ENCODE measurements at regions not wholly inside any gene's neighbourhood (a gene's known extent, or its start where the extent isn't known, plus 50 kb on each side); places are given as distances from the start of the nearest gene placed in this dataset.

- H3K27me3 Mint-ChIP-seq (ENCODE audit: insufficient read depth): peaks cover 19% of the 10 kb centered on the region
- H3K36me3 Mint-ChIP-seq (ENCODE audit: low read depth): no peaks in the 10 kb centered on the region
- H3K27ac Mint-ChIP-seq: no peak overlapping the region
- WGBS, 2 experiments (ENCODE audit: insufficient coverage in 1 of 2, insufficient read length in 1 of 2): 95% methylated on average over 2 to 4 of the region's 5 CpGs
- H3K4me1 ChIP-seq (ENCODE audit: control insufficient read depth, insufficient read depth, low read length): peaks cover 8% of the 10 kb centered on the region
- TF ChIP-seq, protein P1, sequence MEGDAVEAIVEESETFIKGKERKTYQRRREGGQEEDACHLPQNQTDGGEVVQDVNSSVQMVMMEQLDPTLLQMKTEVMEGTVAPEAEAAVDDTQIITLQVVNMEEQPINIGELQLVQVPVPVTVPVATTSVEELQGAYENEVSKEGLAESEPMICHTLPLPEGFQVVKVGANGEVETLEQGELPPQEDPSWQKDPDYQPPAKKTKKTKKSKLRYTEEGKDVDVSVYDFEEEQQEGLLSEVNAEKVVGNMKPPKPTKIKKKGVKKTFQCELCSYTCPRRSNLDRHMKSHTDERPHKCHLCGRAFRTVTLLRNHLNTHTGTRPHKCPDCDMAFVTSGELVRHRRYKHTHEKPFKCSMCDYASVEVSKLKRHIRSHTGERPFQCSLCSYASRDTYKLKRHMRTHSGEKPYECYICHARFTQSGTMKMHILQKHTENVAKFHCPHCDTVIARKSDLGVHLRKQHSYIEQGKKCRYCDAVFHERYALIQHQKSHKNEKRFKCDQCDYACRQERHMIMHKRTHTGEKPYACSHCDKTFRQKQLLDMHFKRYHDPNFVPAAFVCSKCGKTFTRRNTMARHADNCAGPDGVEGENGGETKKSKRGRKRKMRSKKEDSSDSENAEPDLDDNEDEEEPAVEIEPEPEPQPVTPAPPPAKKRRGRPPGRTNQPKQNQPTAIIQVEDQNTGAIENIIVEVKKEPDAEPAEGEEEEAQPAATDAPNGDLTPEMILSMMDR (conservative IDR thresholded peaks at IDR 0.05): no peak
- no peaks in the 10 kb centered on the region for H3K36me3 ChIP-seq (ENCODE audit: control insufficient read depth, insufficient read depth, low read length)
- no peak for DNase-seq
- H3K4me3 Mint-ChIP-seq: no peak overlapping the region
- peaks cover 10% of the 10 kb centered on the region for H3K9me3 Mint-ChIP-seq
- H3K9me3 ChIP-seq (ENCODE audit: control insufficient read depth, low read length): peaks cover 6% of the 10 kb centered on the region
- H3K9ac ChIP-seq (ENCODE audit: extremely low read depth, low read length, poor library complexity, severe bottlenecking): no peak overlapping the region
- H3K4me1 Mint-ChIP-seq: peaks cover 33% of the 10 kb centered on the region
- no peak overlapping the region for H3K4me3 ChIP-seq (ENCODE audit: low read length)
- H3K27ac ChIP-seq (ENCODE audit: low read depth, low read length): no peak overlapping the region
- H3K27me3 ChIP-seq (ENCODE audit: control insufficient read depth, insufficient read depth, low read length, poor library complexity, severe bottlenecking): no peaks in the 10 kb centered on the region
Measured at GRCh38 chr10:112896722-112897121, 53.3 kb upstream of the TCF7L2 start.

- peak overlapping the region; percentile 45 for H3K4me3 Mint-ChIP-seq
- H3K27ac Mint-ChIP-seq: peak overlapping the region; percentile 97
- H3K27me3 Mint-ChIP-seq (ENCODE audit: insufficient read depth): peaks cover 33% of the 10 kb centered on the region
- H3K9me3 Mint-ChIP-seq: peaks cover 5% of the 10 kb centered on the region
- peaks cover 7% of the 10 kb centered on the region for H3K4me1 ChIP-seq (ENCODE audit: control insufficient read depth, insufficient read depth, low read length)
- peak; percentile 99 for DNase-seq
- peaks cover 6% of the 10 kb centered on the region for H3K9me3 ChIP-seq (ENCODE audit: control insufficient read depth, low read length)
- TF ChIP-seq, protein P1 (conservative IDR thresholded peaks at IDR 0.05): no peak
- peak overlapping the region; percentile 57 for H3K4me3 ChIP-seq (ENCODE audit: low read length)
- no peak overlapping the region for H3K27ac ChIP-seq (ENCODE audit: low read depth, low read length)
- H3K27me3 ChIP-seq (ENCODE audit: control insufficient read depth, insufficient read depth, low read length, poor library complexity, severe bottlenecking): no peaks in the 10 kb centered on the region
- H3K9ac ChIP-seq (ENCODE audit: extremely low read depth, low read length, poor library complexity, severe bottlenecking): peak overlapping the region; percentile 15
- peaks cover 34% of the 10 kb centered on the region for H3K4me1 Mint-ChIP-seq
- 3 to 9% methylated on average over 8 to 24 of the region's 24 CpGs for WGBS, 2 experiments (ENCODE audit: insufficient coverage in 1 of 2, insufficient read length in 1 of 2)
- H3K36me3 Mint-ChIP-seq (ENCODE audit: low read depth): no peaks in the 10 kb centered on the region
- H3K36me3 ChIP-seq (ENCODE audit: control insufficient read depth, insufficient read depth, low read length): no peaks in the 10 kb centered on the region
Measured at GRCh38 chr10:112898540-112899390, 51.3 kb upstream of the TCF7L2 start.

DNA sequence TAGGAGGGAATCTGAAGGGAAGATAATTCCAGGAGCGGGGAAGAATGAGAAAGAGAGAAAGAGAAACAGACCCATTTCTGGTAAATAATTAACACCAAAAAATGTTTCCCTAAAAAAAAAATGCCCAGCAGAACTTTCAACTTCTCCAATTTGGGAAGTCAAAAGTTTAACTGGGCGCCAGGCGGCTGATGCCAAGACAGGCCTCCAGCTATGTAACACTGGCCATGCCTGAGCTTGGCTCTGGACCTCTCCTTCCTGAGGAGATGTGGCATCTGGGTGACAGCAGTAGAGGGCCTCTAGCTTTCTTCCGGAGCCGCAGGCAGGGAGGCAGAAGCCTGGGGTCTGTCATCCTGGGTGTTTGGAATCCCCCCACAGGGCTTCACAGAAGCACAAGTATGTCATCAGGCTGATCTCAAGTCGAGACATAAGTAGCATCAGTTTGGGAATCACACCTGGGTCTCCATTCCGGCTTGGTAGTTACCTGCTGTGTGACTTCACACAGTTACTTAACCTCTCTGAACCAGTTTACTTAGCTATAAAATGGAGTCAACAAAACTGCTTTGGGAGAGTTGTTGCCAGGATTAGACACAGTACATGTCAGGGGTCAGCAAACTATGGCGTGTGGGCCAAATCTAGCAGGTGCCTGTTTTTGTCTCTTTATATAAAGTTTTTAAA is 50.5 kb upstream of the TCF7L2 start:
- H3K36me3 ChIP-seq (ENCODE audit: control insufficient read depth, insufficient read depth, low read length): no peaks in the 10 kb centered on the region
- H3K9me3 ChIP-seq (ENCODE audit: control insufficient read depth, low read length): peaks cover 6% of the 10 kb centered on the region
- peak overlapping the region; percentile 45 for H3K4me3 Mint-ChIP-seq
- peaks cover 33% of the 10 kb centered on the region for H3K27me3 Mint-ChIP-seq (ENCODE audit: insufficient read depth)
- H3K4me1 Mint-ChIP-seq: peaks cover 34% of the 10 kb centered on the region
- no peaks in the 10 kb centered on the region for H3K27me3 ChIP-seq (ENCODE audit: control insufficient read depth, insufficient read depth, low read length, poor library complexity, severe bottlenecking)
- H3K27ac Mint-ChIP-seq: peak overlapping the region; percentile 97
- H3K36me3 Mint-ChIP-seq (ENCODE audit: low read depth): no peaks in the 10 kb centered on the region
- peak overlapping the region; percentile 50 for H3K4me3 ChIP-seq (ENCODE audit: low read length)
- no peak overlapping the region for H3K27ac ChIP-seq (ENCODE audit: low read depth, low read length)
- peaks cover 5% of the 10 kb centered on the region for H3K4me1 ChIP-seq (ENCODE audit: control insufficient read depth, insufficient read depth, low read length)
- peaks cover 5% of the 10 kb centered on the region for H3K9me3 Mint-ChIP-seq
- WGBS, 2 experiments (ENCODE audit: insufficient coverage in 1 of 2, insufficient read length in 1 of 2): 58 to 85% methylated on average over 4 to 7 of the region's 8 CpGs
- peak; percentile 68 for DNase-seq
- TF ChIP-seq, protein P1 (conservative IDR thresholded peaks at IDR 0.05): peak; percentile 25
- H3K9ac ChIP-seq (ENCODE audit: extremely low read depth, low read length, poor library complexity, severe bottlenecking): peak overlapping the region; percentile 15
